HCT116 (cell line): ENCODE measurements at regions not wholly inside any gene's neighbourhood (a gene's known extent, or its start where the extent isn't known, plus 50 kb on each side); places are given as distances from the start of the nearest gene placed in this dataset.

ENCODE experiments used
- ATAC-seq: fragments of 200-7000 bp; cut with Tn5 transposase; 2 replicates; pipeline ENCODE4 v1.9.1; 2020; ENCODE audit warnings: mild to moderate bottlenecking, moderate library complexity
- BruUV-seq: library from RNA; stranded (reverse); fragments of 400-500 nt; replicated peaks from 2 replicates; lab custom pipeline; 2021; lab: Mats Ljungman, UMichigan
- CTCF ChIA-PET: fragments of 300-600 bp; sonication (Branson Sonifier 250); formaldehyde crosslinking; loops from one replicate; lab custom pipeline; 2021; ENCODE audit warnings: antibody characterized with exemption; lab: Charles Lee
- POLR2A ChIA-PET: fragments of 300-600, 350-600 bp; sonication (Branson Sonifier 250); formaldehyde crosslinking; loops from one replicate; lab custom pipeline; 2021; ENCODE audit warnings: antibody characterized with exemption; lab: Charles Lee
- RAD21 ChIA-PET, 2 experiments: fragments of 300-600 bp; sonication (Branson Sonifier 250); formaldehyde crosslinking; loops; one replicate each; lab custom pipeline; 2023; ENCODE audit warnings: low total read pairs in 2 of 2; ENCODE audit not compliant: uncharacterized antibody in 2 of 2, unreplicated experiment in 2 of 2, low non-redundant PET in 1 of 2; lab: Charles Lee
- DNase-seq: peaks from one replicate; pipeline ENCODE4 v3.0.0-alpha.2; 2010; ENCODE audit warnings: low read depth, low spot score
- H2AFZ ChIP-seq: fragments of 200-600 bp; shearing (Covaris generic), sonication (generic); 2 replicates; pipeline ENCODE4 v1.6.1; 2017; ENCODE audit warnings: low read depth, mixed run types, mixed read lengths, antibody characterized with exemption, low read length; ENCODE audit not compliant: poor library complexity, severe bottlenecking
- H3K27ac ChIP-seq: 2 replicates; pipeline ENCODE4 v1.5.1; 2012; ENCODE audit warnings: low read depth, low read length
- H3K27me3 ChIP-seq: fragments of 200-600 bp; sonication (generic); 2 replicates; pipeline ENCODE4 v1.6.1; 2016; ENCODE audit warnings: mixed run types, low read length, mixed read lengths; ENCODE audit not compliant: insufficient read depth
- H3K36me3 ChIP-seq, 2 experiments: fragments of 200-500 bp in 1 of 2; fragments of 200-600 bp in 1 of 2; sonication (Bioruptor generic) in 1 of 2; sonication (generic) in 1 of 2; 2 replicates each; pipeline versions ENCODE4 v1.5.1 to v1.6.1; 2014 to 2016; ENCODE audit warnings: low read length in 2 of 2, inconsistent platforms in 1 of 2, mixed read lengths in 1 of 2, mixed run types in 1 of 2; ENCODE audit not compliant: insufficient read depth in 2 of 2, control insufficient read depth in 1 of 2
- H3K4me1 ChIP-seq, 2 experiments: fragments of 200-600 bp in 1 of 2; sonication (generic) in 1 of 2; 2 replicates each; pipeline versions ENCODE4 v1.5.1 to v1.6.1; 2012 to 2017; ENCODE audit warnings: low read length in 2 of 2, inconsistent platforms in 1 of 2, mild to moderate bottlenecking in 1 of 2, mixed read lengths in 1 of 2, mixed run types in 1 of 2, moderate library complexity in 1 of 2; ENCODE audit not compliant: insufficient read depth in 2 of 2, control insufficient read depth in 1 of 2
- H3K4me2 ChIP-seq: fragments of 200-600 bp; sonication (generic); 2 replicates; pipeline ENCODE4 v1.6.1; 2017; ENCODE audit warnings: mixed run types, low read length, mixed read lengths
- H3K4me3 ChIP-seq, 2 experiments: fragments of 200-600 bp in 1 of 2; sonication (generic) in 1 of 2; replicated peaks in 1 of 2; 2 replicates each; pipeline ENCODE4 v1.5.1; 2011 to 2016; ENCODE audit warnings: low read length in 2 of 2, control low read depth in 1 of 2, low read depth in 1 of 2, mild to moderate bottlenecking in 1 of 2, mixed read lengths in 1 of 2, mixed run types in 1 of 2
- H3K79me2 ChIP-seq: fragments of 200-600 bp; sonication (generic); 2 replicates; pipeline ENCODE4 v1.6.1; 2017; ENCODE audit warnings: mild to moderate bottlenecking, mixed run types, low read length, moderate library complexity, mixed read lengths; ENCODE audit not compliant: insufficient read depth
- H3K9ac ChIP-seq: fragments of 200-600 bp; sonication (generic); 2 replicates; pipeline ENCODE4 v1.6.1; 2016; ENCODE audit warnings: low read length, mixed read lengths
- H3K9me2 ChIP-seq: fragments of 200-600 bp; sonication (generic), shearing (Covaris generic); 2 replicates; pipeline ENCODE4 v1.6.1; 2017; ENCODE audit warnings: mixed run types, mild to moderate bottlenecking, moderate library complexity; ENCODE audit not compliant: insufficient read depth
- H3K9me3 ChIP-seq, 2 experiments: fragments of 200-500 bp in 1 of 2; fragments of 200-600 bp in 1 of 2; sonication (Bioruptor generic) in 1 of 2; sonication (generic) in 1 of 2; 2 replicates each; pipeline ENCODE4 v1.6.1; 2014 to 2017; ENCODE audit warnings: low read length in 2 of 2, mixed read lengths in 2 of 2, inconsistent platforms in 1 of 2, low read depth in 1 of 2, mild to moderate bottlenecking in 1 of 2, mixed run types in 1 of 2, moderate library complexity in 1 of 2; ENCODE audit not compliant: control insufficient read depth in 1 of 2, insufficient read depth in 1 of 2
- H4K20me1 ChIP-seq: fragments of 200-600 bp; sonication (generic), shearing (Covaris generic); 2 replicates; pipeline ENCODE4 v1.6.1; 2017; ENCODE audit warnings: mixed run types, mild to moderate bottlenecking, moderate library complexity; ENCODE audit not compliant: insufficient read depth
- CBX3 ChIP-seq: IDR thresholded peaks from 2 replicates; pipeline ENCODE4 v1.6.1; 2012; ENCODE audit warnings: low read depth
- CEBPB ChIP-seq: IDR thresholded peaks from 2 replicates; pipeline ENCODE4 v1.6.1; 2012; ENCODE audit warnings: low read depth
- CTCF ChIP-seq, 3 experiments: fragments of 200-600 bp in 1 of 3; sonication (generic) in 1 of 3; IDR thresholded peaks in 2 of 3; conservative IDR thresholded peaks in 1 of 3; 2 replicates each; pipeline ENCODE4 v1.5.1; 2012 to 2017; ENCODE audit warnings: low read depth in 2 of 3, low read length in 2 of 3, antibody characterized with exemption in 1 of 3, borderline replicate concordance in 1 of 3, control low read depth in 1 of 3, mild to moderate bottlenecking in 1 of 3, mixed read lengths in 1 of 3, mixed run types in 1 of 3, moderate library complexity in 1 of 3; ENCODE audit not compliant: insufficient read depth in 1 of 3
- EGR1 ChIP-seq: IDR thresholded peaks from 2 replicates; pipeline ENCODE4 v1.6.1; 2012; ENCODE audit warnings: low read depth
- EZH2 ChIP-seq: fragments of 200-600 bp; sonication (generic); IDR thresholded peaks from 2 replicates; pipeline ENCODE4 v1.6.1; 2017; ENCODE audit warnings: antibody characterized with exemption, mixed run types
- EZH2phosphoT487 ChIP-seq: fragments of 200-600 bp; IDR thresholded peaks from 2 replicates; pipeline ENCODE4 v1.6.1; 2018; ENCODE audit warnings: antibody characterized with exemption, borderline replicate concordance
- FOSL1 ChIP-seq: IDR thresholded peaks from 2 replicates; pipeline ENCODE4 v1.6.1; 2012; ENCODE audit warnings: low read depth
- JUND ChIP-seq: IDR thresholded peaks from 2 replicates; pipeline ENCODE4 v1.6.1; 2012
- MAX ChIP-seq: IDR thresholded peaks from 2 replicates; pipeline ENCODE4 v1.6.1; 2012
- POLR2A ChIP-seq: IDR thresholded peaks from 2 replicates; pipeline ENCODE4 v1.7.0; 2011; ENCODE audit warnings: borderline replicate concordance; ENCODE audit not compliant: insufficient read depth, insufficient read length; ENCODE audit errors: extremely low read depth
- POLR2AphosphoS5 ChIP-seq: IDR thresholded peaks from 2 replicates; pipeline ENCODE4 v1.6.1; 2011; ENCODE audit warnings: mild to moderate bottlenecking, low read depth, low read length, moderate library complexity
- SP1 ChIP-seq: IDR thresholded peaks from 2 replicates; pipeline ENCODE4 v1.6.1; 2012; ENCODE audit warnings: low read depth
- SRF ChIP-seq: IDR thresholded peaks from 2 replicates; pipeline ENCODE4 v1.6.1; 2012; ENCODE audit warnings: low read depth
- TCF7L2 ChIP-seq: IDR thresholded peaks from 2 replicates; pipeline ENCODE4 v1.7.0; 2011; ENCODE audit warnings: borderline replicate concordance, inconsistent platforms; ENCODE audit not compliant: insufficient read depth, insufficient read length; ENCODE audit errors: extremely low read depth
- YY1 ChIP-seq: IDR thresholded peaks from 2 replicates; pipeline ENCODE4 v1.6.1; 2011; ENCODE audit warnings: low read length, low read depth, moderate library complexity, mild to moderate bottlenecking; ENCODE audit not compliant: insufficient replicate concordance; ENCODE audit errors: extremely low read depth
- ZBTB33 ChIP-seq: IDR thresholded peaks from 2 replicates; pipeline ENCODE4 v1.6.1; 2011; ENCODE audit warnings: mild to moderate bottlenecking, low read length, moderate library complexity; ENCODE audit not compliant: insufficient replicate concordance; ENCODE audit errors: extremely low read depth
- ZFX ChIP-seq: fragments of 450-650 bp; IDR thresholded peaks from 2 replicates; pipeline ENCODE4 v1.6.1; 2017
- intact Hi-C: fragments of 100-400 bp; cut with micrococcal nuclease; formaldehyde crosslinking; loops from 2 replicates; pipeline ENCODE4 v1.10.0; 2022

GRCh38 chr15:37581866-37582532, 352.4 kb upstream of the TMCO5A start:
- Histone ChIP-seq H3K27me3 (0 out of 2 replicates have a peak, but pooled peaks cover 7% of the 10 kb centered on the region), H3K79me2 (no peaks in the 10 kb centered on the region), H3K4me3 (no peak overlapping the region), H2AFZ (no peak overlapping the region), H3K9me2 (no peaks in the 10 kb centered on the region), H3K9ac (no peak overlapping the region), H3K36me3 (no peaks in the 10 kb centered on the region), H3K27ac (no peak overlapping the region), H4K20me1 (no peaks in the 10 kb centered on the region), H3K9me3 (peaks cover 0 to 6% of the 10 kb centered on the region in 2 experiments; a peak in 1 of 4 replicates), H3K4me2 (no peak overlapping the region), H3K4me1 (no peaks in the 10 kb centered on the region)
- DNase-seq (no peak), ATAC-seq (no peak)
- ChIA-PET POLR2A (no interaction called here), CTCF (no interaction called here), RAD21 (no interaction called here)
- TF ChIP-seq POLR2A (no peak), TCF7L2 (no peak), SP1 (no peak), JUND (no peak), CBX3 (no peak)
- no TSS peak for BruUV-seq
- intact Hi-C loops: no loop called here

- Histone ChIP-seq H3K36me3 (no peaks in the 10 kb centered on the region), H3K9me2 (no peaks in the 10 kb centered on the region), H3K4me2 (no peak overlapping the region), H3K27me3 (0 out of 2 replicates have a peak, but pooled peaks cover 5% of the 10 kb centered on the region), H3K27ac (no peak overlapping the region), H3K79me2 (no peaks in the 10 kb centered on the region), H3K4me1 (no peaks in the 10 kb centered on the region), H3K4me3 (no peak overlapping the region), H4K20me1 (no peaks in the 10 kb centered on the region), H3K9ac (no peak overlapping the region), H2AFZ (no peak overlapping the region), H3K9me3 (peaks cover 0 to 6% of the 10 kb centered on the region in 2 experiments; a peak in 1 of 4 replicates)
- intact Hi-C loops: no loop called here
- BruUV-seq: no TSS peak
- CTCF ChIA-PET: no interaction called here
- no peak for ATAC-seq
- RAD21 ChIA-PET: no interaction called here
- POLR2A ChIA-PET: no interaction called here
- no peak for DNase-seq
- TF ChIP-seq CTCF (IDR thresholded peaks at IDR 0.05 in 2 of 3, conservative IDR thresholded peaks at IDR 0.05 in 1 of 3; ENCODE audit: borderline replicate concordance in 1 of 3, insufficient read depth in 1 of 3, low read depth in 2 of 3, low read length in 2 of 3) (no peak), ZFX (no peak), CBX3 (no peak), CEBPB (no peak), ZBTB33 (no peak), TCF7L2 (no peak), FOSL1 (no peak), POLR2AphosphoS5 (no peak), POLR2A (no peak), JUND (no peak), SRF (no peak), EGR1 (no peak), EZH2 (no peak), EZH2phosphoT487 (no peak), MAX (no peak), YY1 (no peak)
Observed at GRCh38 chr15:37582852-37583251, 351.6 kb upstream of the TMCO5A start.
